Activated CD4-positive, alpha-beta T cell treated with anti-CD3 and anti-CD28 coated beads for 48 hours (primary cell): ENCODE measurements at regions not wholly inside any gene's neighbourhood (a gene's known extent, or its start where the extent isn't known, plus 50 kb on each side); places are given as distances from the start of the nearest gene placed in this dataset.

Experiments
- DNase-seq: peaks from one replicate; pipeline ENCODE4 v3.0.0-alpha.2; 2020

- DNase-seq: peak; percentile 60
Measured at GRCh38 chr10:63866075-63866746, 345.0 kb downstream of the REEP3 start.

GRCh38 chr10:63866747-63867140, 345.5 kb downstream of the REEP3 start:
- no peak for DNase-seq

GRCh38 chr10:63878428-63878827, 357.2 kb downstream of the REEP3 start:
- DNase-seq: no peak

- DNase-seq: no peak
Measured at GRCh38 chr10:63883861-63884260, 362.7 kb downstream of the REEP3 start.

- DNase-seq: no peak
Measured at GRCh38 chr10:63884426-63884825, 363.2 kb downstream of the REEP3 start.

GRCh38 chr10:63885156-63885555, 364.0 kb downstream of the REEP3 start:
- no peak for DNase-seq

- no peak for DNase-seq
Measured at GRCh38 chr10:63886281-63887022, 365.3 kb downstream of the REEP3 start.

GRCh38 chr10:63887023-63887589, 365.9 kb downstream of the REEP3 start:
- no peak for DNase-seq

GRCh38 chr10:63887600-63888370, 366.6 kb downstream of the REEP3 start:
- DNase-seq: no peak

- DNase-seq: no peak
Measured at GRCh38 chr10:63889803-63890202, 368.6 kb downstream of the REEP3 start.

GRCh38 chr10:63896992-63897391, 375.8 kb downstream of the REEP3 start:
- no peak for DNase-seq

GRCh38 chr10:63899673-63900300, 378.6 kb downstream of the REEP3 start:
- DNase-seq: no peak

- DNase-seq: peak; percentile 3
Measured at GRCh38 chr10:63901228-63901627, 380.0 kb downstream of the REEP3 start.

GRCh38 chr10:63901881-63902280, 380.7 kb downstream of the REEP3 start:
- no peak for DNase-seq

- no peak for DNase-seq
Measured at GRCh38 chr10:63910806-63911205, 389.6 kb downstream of the REEP3 start.

GRCh38 chr10:63915240-63915639, 394.0 kb downstream of the REEP3 start:
- DNase-seq: no peak

GRCh38 chr10:63917363-63917762, 396.2 kb downstream of the REEP3 start:
- DNase-seq: no peak

GRCh38 chr10:63919575-63920279, 398.5 kb downstream of the REEP3 start:
- DNase-seq: no peak

GRCh38 chr10:63920926-63921325, 399.7 kb downstream of the REEP3 start:
- DNase-seq: no peak

- DNase-seq: no peak
Measured at GRCh38 chr10:63921908-63922467, 400.8 kb downstream of the REEP3 start.

GRCh38 chr10:63922468-63923284, 401.5 kb downstream of the REEP3 start:
- DNase-seq: no peak
